CD14-positive monocyte (primary cell): ENCODE measurements at regions not wholly inside any gene's neighbourhood (a gene's known extent, or its start where the extent isn't known, plus 50 kb on each side); places are given as distances from the start of the nearest gene placed in this dataset.

ENCODE experiments used
- DNase-seq, 3 donors: peaks; one replicate each; pipeline ENCODE4 v3.0.0-alpha.2; 2011 to 2022
- H2AFZ ChIP-seq: 2 replicates; pipeline ENCODE4 v1.6.0; 2012; ENCODE audit warnings: mild to moderate bottlenecking, low read depth, low read length, inconsistent platforms; ENCODE audit not compliant: insufficient read depth, poor library complexity, severe bottlenecking
- H3K27ac ChIP-seq, 2 donors: 1 replicate in 1 of 2; 2 replicates in 1 of 2; pipeline ENCODE4 v1.5.1; 2012 to 2013; ENCODE audit warnings: low read length in 2 of 2, control low read depth in 1 of 2, inconsistent platforms in 1 of 2, low read depth in 1 of 2, mild to moderate bottlenecking in 1 of 2
- H3K27me3 ChIP-seq, 2 donors: one replicate each; pipeline versions ENCODE4 v1.6.0 to v1.6.1; 2011 to 2013; ENCODE audit warnings: low read length in 2 of 2; ENCODE audit not compliant: control insufficient read depth in 2 of 2, insufficient read depth in 2 of 2
- H3K36me3 ChIP-seq, 2 donors: replicated peaks in 1 of 2; 1 replicate in 1 of 2; 2 replicates in 1 of 2; pipeline versions ENCODE4 v1.5.1 to v1.6.1; 2012 to 2013; ENCODE audit warnings: low read length in 2 of 2, control low read depth in 1 of 2, inconsistent platforms in 1 of 2, mild to moderate bottlenecking in 1 of 2; ENCODE audit not compliant: insufficient read depth in 2 of 2, control insufficient read depth in 1 of 2
- H3K4me1 ChIP-seq, 2 donors: 1 replicate in 1 of 2; 2 replicates in 1 of 2; pipeline versions ENCODE4 v1.5.1 to v1.6.1; 2012 to 2013; ENCODE audit warnings: low read length in 2 of 2, control low read depth in 1 of 2, inconsistent platforms in 1 of 2, mild to moderate bottlenecking in 1 of 2, moderate library complexity in 1 of 2; ENCODE audit not compliant: insufficient read depth in 2 of 2, control insufficient read depth in 1 of 2
- H3K4me2 ChIP-seq: replicated peaks from 2 replicates; pipeline ENCODE3; 2012; ENCODE audit warnings: low read length, moderate library complexity, mild to moderate bottlenecking; ENCODE audit not compliant: poor library complexity, severe bottlenecking; ENCODE audit errors: extremely low read depth
- H3K4me3 ChIP-seq, 3 experiments: fragments of 200-600 bp in 1 of 3; sonication (generic) in 1 of 3; replicated peaks in 1 of 3; 1 replicate in 2 of 3; 2 replicates in 1 of 3; pipeline ENCODE4 v1.5.1; 2011 to 2013; ENCODE audit warnings: low read length in 3 of 3, mild to moderate bottlenecking in 3 of 3, control low read depth in 2 of 3, low read depth in 2 of 3, inconsistent platforms in 1 of 3, moderate library complexity in 1 of 3
- H3K79me2 ChIP-seq: 2 replicates; pipeline ENCODE4 v1.6.0; 2012; ENCODE audit warnings: mild to moderate bottlenecking, control low read depth, inconsistent platforms, low read length, moderate library complexity; ENCODE audit not compliant: insufficient read depth
- H3K9ac ChIP-seq: 2 replicates; pipeline ENCODE4 v1.6.0; 2017; ENCODE audit warnings: low read length, mild to moderate bottlenecking; ENCODE audit not compliant: insufficient read depth, poor library complexity, severe bottlenecking
- H3K9me3 ChIP-seq, 2 donors: replicated peaks in 1 of 2; 1 replicate in 1 of 2; 2 replicates in 1 of 2; pipeline versions ENCODE4 v1.5.1 to v1.6.1; 2012 to 2013; ENCODE audit warnings: low read length in 2 of 2, control low read depth in 1 of 2; ENCODE audit not compliant: control insufficient read depth in 1 of 2, insufficient read depth in 1 of 2
- H4K20me1 ChIP-seq: 2 replicates; pipeline ENCODE4 v1.6.0; 2012; ENCODE audit warnings: mild to moderate bottlenecking, low read length, control low read depth, moderate library complexity; ENCODE audit not compliant: insufficient read depth
- H3K27ac Mint-ChIP-seq, 7 donors: one replicate each; pipeline ENCODE4 v1.8.0; 2020; ENCODE audit warnings: mild to moderate bottlenecking in 7 of 7, mixed read lengths in 7 of 7, moderate library complexity in 6 of 7, inconsistent platforms in 2 of 7
- H3K27me3 Mint-ChIP-seq, 3 donors: one replicate each; pipeline ENCODE4 v1.8.0; 2021 to 2022; ENCODE audit warnings: low read depth in 3 of 3, mild to moderate bottlenecking in 3 of 3, mixed read lengths in 3 of 3, moderate library complexity in 3 of 3, inconsistent platforms in 1 of 3
- H3K36me3 Mint-ChIP-seq, 2 donors: one replicate each; pipeline ENCODE4 v1.8.0; 2020; ENCODE audit warnings: mixed read lengths in 2 of 2, inconsistent platforms in 1 of 2, mild to moderate bottlenecking in 1 of 2
- H3K4me1 Mint-ChIP-seq: one replicate; pipeline ENCODE4 v1.8.0; 2020; ENCODE audit warnings: mild to moderate bottlenecking, mixed read lengths
- H3K4me3 Mint-ChIP-seq, 2 donors: one replicate each; pipeline ENCODE4 v1.8.0; 2020; ENCODE audit warnings: mild to moderate bottlenecking in 2 of 2, mixed read lengths in 2 of 2, moderate library complexity in 1 of 2
- H3K9me3 Mint-ChIP-seq, 7 donors: one replicate each; pipeline ENCODE4 v1.8.0; 2020 to 2022; ENCODE audit warnings: mixed read lengths in 7 of 7, mild to moderate bottlenecking in 6 of 7, moderate library complexity in 6 of 7, inconsistent platforms in 2 of 7
- WGBS: methylation state at CpG from one replicate; pipeline ENCODE4 v1.1.5; 2013; ENCODE audit warnings: missing lambda C conversion rate; ENCODE audit not compliant: insufficient coverage; 5-methylcytosine and 5-hydroxymethylcytosine counted together
- intact Hi-C, 2 donors: fragments of 100-400 bp; cut with micrococcal nuclease; formaldehyde crosslinking; loops; one replicate each; pipeline versions ENCODE4 v1.15.0 to v1.15.1; 2023
- TF ChIP-seq, protein P1 (sequence below): fragments of 200-600 bp; IDR thresholded peaks from one replicate; pipeline ENCODE4 v1.8.0; 2022; ENCODE audit warnings: antibody characterized with exemption, mild to moderate bottlenecking

DNA sequence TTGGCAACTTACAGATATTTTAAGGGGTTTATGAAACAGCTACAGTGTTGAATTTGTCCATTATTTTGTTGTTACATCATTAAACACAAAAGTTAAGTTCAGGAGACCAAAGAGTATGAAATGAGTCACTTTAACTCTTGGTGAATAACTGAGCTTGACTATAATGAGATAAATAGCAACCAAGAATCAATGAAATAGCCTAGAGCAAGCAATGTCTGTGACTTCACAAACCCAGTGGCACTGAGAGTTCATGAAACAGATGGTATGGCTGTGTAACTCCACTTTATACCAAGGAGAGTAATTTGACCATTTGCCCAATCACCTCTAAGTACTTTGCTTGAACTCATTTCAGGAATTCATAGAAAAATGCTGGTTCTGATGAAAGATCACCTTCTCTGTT, 169.6 kb upstream of the GADL1 start:
- no peak overlapping the region for H3K4me2 ChIP-seq
- H4K20me1 ChIP-seq = no peaks in the 10 kb centered on the region
- no peaks in the 10 kb centered on the region for H3K79me2 ChIP-seq
- H3K4me1 Mint-ChIP-seq = no peaks in the 10 kb centered on the region
- no peaks in the 10 kb centered on the region for H3K36me3 Mint-ChIP-seq
- no peak overlapping the region for H2AFZ ChIP-seq
- DNase-seq = no peak
- no peaks in the 10 kb centered on the region for H3K36me3 ChIP-seq
- no peak overlapping the region for H3K27ac Mint-ChIP-seq
- H3K4me3 ChIP-seq = no peak overlapping the region
- H3K4me1 ChIP-seq = no peaks in the 10 kb centered on the region
- intact Hi-C loops = no loop called here
- H3K9me3 Mint-ChIP-seq = peaks cover under 1 to 12% (median 6%) of the 10 kb centered on the region in 7 donors
- H3K4me3 Mint-ChIP-seq = no peak overlapping the region
- H3K27me3 ChIP-seq = no peaks in the 10 kb centered on the region
- TF ChIP-seq, protein P1, sequence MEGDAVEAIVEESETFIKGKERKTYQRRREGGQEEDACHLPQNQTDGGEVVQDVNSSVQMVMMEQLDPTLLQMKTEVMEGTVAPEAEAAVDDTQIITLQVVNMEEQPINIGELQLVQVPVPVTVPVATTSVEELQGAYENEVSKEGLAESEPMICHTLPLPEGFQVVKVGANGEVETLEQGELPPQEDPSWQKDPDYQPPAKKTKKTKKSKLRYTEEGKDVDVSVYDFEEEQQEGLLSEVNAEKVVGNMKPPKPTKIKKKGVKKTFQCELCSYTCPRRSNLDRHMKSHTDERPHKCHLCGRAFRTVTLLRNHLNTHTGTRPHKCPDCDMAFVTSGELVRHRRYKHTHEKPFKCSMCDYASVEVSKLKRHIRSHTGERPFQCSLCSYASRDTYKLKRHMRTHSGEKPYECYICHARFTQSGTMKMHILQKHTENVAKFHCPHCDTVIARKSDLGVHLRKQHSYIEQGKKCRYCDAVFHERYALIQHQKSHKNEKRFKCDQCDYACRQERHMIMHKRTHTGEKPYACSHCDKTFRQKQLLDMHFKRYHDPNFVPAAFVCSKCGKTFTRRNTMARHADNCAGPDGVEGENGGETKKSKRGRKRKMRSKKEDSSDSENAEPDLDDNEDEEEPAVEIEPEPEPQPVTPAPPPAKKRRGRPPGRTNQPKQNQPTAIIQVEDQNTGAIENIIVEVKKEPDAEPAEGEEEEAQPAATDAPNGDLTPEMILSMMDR = no peak
- no peak overlapping the region for H3K27ac ChIP-seq
- peaks cover 0 to 3% of the 10 kb centered on the region in 2 donors for H3K9me3 ChIP-seq
- peaks cover 0 to 2% (median 0%) of the 10 kb centered on the region in 3 donors for H3K27me3 Mint-ChIP-seq
- H3K9ac ChIP-seq = no peak overlapping the region

DNA sequence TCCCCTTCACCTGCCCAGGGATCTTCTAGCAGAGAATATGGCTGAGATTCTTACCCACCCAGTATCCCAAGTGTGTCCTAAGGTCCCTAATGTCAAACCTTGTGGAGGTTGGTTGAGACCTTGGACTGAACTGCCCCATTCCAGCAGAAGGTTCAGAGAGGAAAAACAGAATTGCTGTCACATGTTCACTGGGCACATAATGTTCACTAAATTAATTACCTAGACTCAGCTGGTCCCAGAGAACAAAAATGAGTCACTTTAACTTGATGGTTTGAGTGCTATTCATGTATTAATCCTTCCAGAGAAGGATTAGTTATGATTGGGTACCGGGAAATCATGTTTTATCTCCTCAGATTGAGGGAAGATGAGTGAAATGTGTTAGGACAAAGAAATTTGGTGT, 171.3 kb upstream of the GADL1 start:
- Histone ChIP-seq H3K9ac (no peak overlapping the region), H4K20me1 (no peaks in the 10 kb centered on the region), H3K27me3 (no peaks in the 10 kb centered on the region), H3K4me3 (no peak overlapping the region), H3K4me1 (no peaks in the 10 kb centered on the region), H3K36me3 (no peaks in the 10 kb centered on the region), H3K4me2 (no peak overlapping the region), H3K27ac (no peak overlapping the region), H2AFZ (no peak overlapping the region), H3K9me3 (no peaks in the 10 kb centered on the region), H3K79me2 (no peaks in the 10 kb centered on the region)
- Mint-ChIP-seq H3K4me3 (no peak overlapping the region), H3K27me3 (peaks cover 0 to 2% (median 0%) of the 10 kb centered on the region in 3 donors), H3K9me3 (peaks cover 0 to 6% (median 5%) of the 10 kb centered on the region in 7 donors), H3K36me3 (no peaks in the 10 kb centered on the region), H3K27ac (no peak overlapping the region), H3K4me1 (no peaks in the 10 kb centered on the region)
- TF ChIP-seq, protein P1 = no peak
- WGBS = 100% methylated on average over 1 of the region's 1 CpG
- intact Hi-C loops = no loop called here
- no peak for DNase-seq
